Endodermal cell (in vitro differentiated cells): ENCODE measurements at regions not wholly inside any gene's neighbourhood (a gene's known extent, or its start where the extent isn't known, plus 50 kb on each side); places are given as distances from the start of the nearest gene placed in this dataset.
"Not testable (repeated sequence)": the region's sequence is repeated elsewhere in the genome, so short reads cannot be mapped to it uniquely, and the experiment has no call there.

Source experiments
- DNase-seq: peaks from one replicate; pipeline ENCODE4 v3.0.0-alpha.2; 2017
- H3K27ac ChIP-seq: 2 replicates; pipeline ENCODE4 v1.5.1; 2013; ENCODE audit warnings: mild to moderate bottlenecking, low read depth, low read length, moderate library complexity
- H3K27me3 ChIP-seq: 2 replicates; pipeline ENCODE4 v1.6.1; 2013; ENCODE audit warnings: mild to moderate bottlenecking, low read length, moderate library complexity; ENCODE audit not compliant: insufficient read depth, control insufficient read depth, poor library complexity, severe bottlenecking
- H3K36me3 ChIP-seq: 2 replicates; pipeline ENCODE4 v1.7.0; 2013; ENCODE audit warnings: mild to moderate bottlenecking, low read length, moderate library complexity; ENCODE audit not compliant: control insufficient read depth, insufficient read depth
- H3K4me1 ChIP-seq: one replicate; pipeline ENCODE4 v1.7.0; 2013; ENCODE audit warnings: low read length; ENCODE audit not compliant: control insufficient read depth, insufficient read depth
- H3K4me3 ChIP-seq: 2 replicates; pipeline ENCODE4 v1.5.1; 2013; ENCODE audit warnings: mild to moderate bottlenecking, low read length, moderate library complexity
- H3K9ac ChIP-seq: 2 replicates; pipeline ENCODE4 v1.6.1; 2013; ENCODE audit warnings: mild to moderate bottlenecking, low read length, moderate library complexity; ENCODE audit not compliant: poor library complexity, severe bottlenecking; ENCODE audit errors: extremely low read depth
- H3K9me3 ChIP-seq: 2 replicates; pipeline ENCODE4 v1.6.1; 2013; ENCODE audit warnings: mild to moderate bottlenecking, low read length, moderate library complexity; ENCODE audit not compliant: control insufficient read depth
- H3K27ac Mint-ChIP-seq: 2 replicates; pipeline ENCODE4 v1.8.0; 2020; ENCODE audit warnings: mixed read lengths
- H3K27me3 Mint-ChIP-seq: 2 replicates; pipeline ENCODE4 v1.8.0; 2021; ENCODE audit warnings: mild to moderate bottlenecking, mixed read lengths; ENCODE audit not compliant: insufficient read depth
- H3K36me3 Mint-ChIP-seq: 2 replicates; pipeline ENCODE4 v1.8.0; 2020; ENCODE audit warnings: low read depth, mixed read lengths
- H3K4me1 Mint-ChIP-seq: 2 replicates; pipeline ENCODE4 v1.8.0; 2020; ENCODE audit warnings: mixed read lengths
- H3K4me3 Mint-ChIP-seq: 2 replicates; pipeline ENCODE4 v1.8.0; 2020; ENCODE audit warnings: mild to moderate bottlenecking, moderate library complexity, mixed read lengths
- H3K9me3 Mint-ChIP-seq: 2 replicates; pipeline ENCODE4 v1.8.0; 2020; ENCODE audit warnings: mild to moderate bottlenecking, mixed read lengths
- CTCF ChIP-seq: fragments of 200-600 bp; sonication (generic); conservative IDR thresholded peaks from 2 replicates; pipeline ENCODE4 v1.5.0; 2021; ENCODE audit warnings: antibody characterized with exemption, mild to moderate bottlenecking
- WGBS, 2 experiments: methylation state at CpG; one replicate each; pipeline versions ENCODE4 v1.1.5 to v1.1.7; 2013; ENCODE audit warnings: missing lambda C conversion rate in 2 of 2, mixed read lengths in 1 of 2; ENCODE audit not compliant: insufficient coverage in 1 of 2, insufficient read length in 1 of 2; 5-methylcytosine and 5-hydroxymethylcytosine counted together

GRCh38 chr2:65932571-65932970, 500.2 kb upstream of the SPRED2 start:
- no peak overlapping the region for H3K27ac Mint-ChIP-seq

GRCh38 chr2:65931056-65931455, 498.7 kb upstream of the SPRED2 start:
- peaks cover 24% of the 10 kb centered on the region for H3K27me3 Mint-ChIP-seq
- no peaks in the 10 kb centered on the region for H3K4me1 Mint-ChIP-seq

More at GRCh38 chr2:65932571-65932970, 500.2 kb upstream of the SPRED2 start:
- Histone ChIP-seq H3K36me3 (no peaks in the 10 kb centered on the region), H3K9ac (no peak overlapping the region), H3K4me1 (no peaks in the 10 kb centered on the region), H3K27ac (no peak overlapping the region), H3K27me3 (peaks cover 5% of the 10 kb centered on the region), H3K4me3 (no peak overlapping the region), H3K9me3 (peaks cover 7% of the 10 kb centered on the region)
- Mint-ChIP-seq H3K4me1 (no peaks in the 10 kb centered on the region), H3K9me3 (peaks cover 24% of the 10 kb centered on the region), H3K27me3 (peaks cover 23% of the 10 kb centered on the region), H3K36me3 (no peaks in the 10 kb centered on the region), H3K4me3 (no peak overlapping the region)
- TF ChIP-seq CTCF = no peak
- WGBS, 2 experiments = 94 to 100% methylated on average over 1 of the region's 1 CpG
- no peak for DNase-seq

GRCh38 chr2:65930259-65930658, 497.9 kb upstream of the SPRED2 start:
- Histone ChIP-seq H3K9ac (no peak overlapping the region), H3K4me3 (no peak overlapping the region), H3K27ac (no peak overlapping the region), H3K4me1 (no peaks in the 10 kb centered on the region), H3K27me3 (no peaks in the 10 kb centered on the region), H3K36me3 (no peaks in the 10 kb centered on the region), H3K9me3 (peaks cover 7% of the 10 kb centered on the region)
- no peak for TF ChIP-seq CTCF
- H3K4me1 Mint-ChIP-seq = no peaks in the 10 kb centered on the region
- no peak overlapping the region for H3K4me3 Mint-ChIP-seq
- no peak overlapping the region for H3K27ac Mint-ChIP-seq
- peaks cover 24% of the 10 kb centered on the region for H3K9me3 Mint-ChIP-seq
- 98 to 100% methylated on average over 3 to 4 of the region's 4 CpGs for WGBS, 2 experiments
- H3K27me3 Mint-ChIP-seq = peaks cover 16% of the 10 kb centered on the region
- no peak for DNase-seq
- H3K36me3 Mint-ChIP-seq = no peaks in the 10 kb centered on the region

More at GRCh38 chr2:65931056-65931455, 498.7 kb upstream of the SPRED2 start:
- H3K27ac Mint-ChIP-seq = no peak overlapping the region
- no peaks in the 10 kb centered on the region for H3K36me3 ChIP-seq
- peaks cover 7% of the 10 kb centered on the region for H3K9me3 ChIP-seq
- no peak for TF ChIP-seq CTCF
- H3K4me3 ChIP-seq = no peak overlapping the region
- peaks cover 24% of the 10 kb centered on the region for H3K9me3 Mint-ChIP-seq
- DNase-seq = no peak
- 85 to 100% methylated on average over 2 to 4 of the region's 4 CpGs for WGBS, 2 experiments
- H3K36me3 Mint-ChIP-seq = no peaks in the 10 kb centered on the region
- no peak overlapping the region for H3K27ac ChIP-seq
- H3K27me3 ChIP-seq = peaks cover 5% of the 10 kb centered on the region
- H3K4me1 ChIP-seq = no peaks in the 10 kb centered on the region
- no peak overlapping the region for H3K4me3 Mint-ChIP-seq
- no peak overlapping the region for H3K9ac ChIP-seq

GRCh38 chr2:65929664-65930063, 497.3 kb upstream of the SPRED2 start:
- Mint-ChIP-seq H3K27me3 (peaks cover 11% of the 10 kb centered on the region), H3K9me3 (peaks cover 24% of the 10 kb centered on the region)
- H3K36me3 Mint-ChIP-seq, DNase-seq, H3K4me1 ChIP-seq, H3K4me3 ChIP-seq, H3K9me3 ChIP-seq, H3K27ac Mint-ChIP-seq, H3K36me3 ChIP-seq, H3K9ac ChIP-seq, H3K27ac ChIP-seq, H3K4me1 Mint-ChIP-seq, H3K27me3 ChIP-seq, H3K4me3 Mint-ChIP-seq: not testable (repeated sequence)
- WGBS, 2 experiments = 74% methylated on average over 10 of the region's 10 CpGs; no CpG with 5 or more reads in 1 of the 2 experiments
